NCI-H146 (cell line): ENCODE measurements at regions not wholly inside any gene's neighbourhood (a gene's known extent, or its start where the extent isn't known, plus 50 kb on each side); places are given as distances from the start of the nearest gene placed in this dataset.
A peak's percentile ranks its signal among the peaks of the same experiment; 100 is the strongest.

ENCODE experiments used
- DNase-seq: peaks from one replicate; lab custom pipeline; 2025; lab: John Stamatoyannopoulos, UW

DNA sequence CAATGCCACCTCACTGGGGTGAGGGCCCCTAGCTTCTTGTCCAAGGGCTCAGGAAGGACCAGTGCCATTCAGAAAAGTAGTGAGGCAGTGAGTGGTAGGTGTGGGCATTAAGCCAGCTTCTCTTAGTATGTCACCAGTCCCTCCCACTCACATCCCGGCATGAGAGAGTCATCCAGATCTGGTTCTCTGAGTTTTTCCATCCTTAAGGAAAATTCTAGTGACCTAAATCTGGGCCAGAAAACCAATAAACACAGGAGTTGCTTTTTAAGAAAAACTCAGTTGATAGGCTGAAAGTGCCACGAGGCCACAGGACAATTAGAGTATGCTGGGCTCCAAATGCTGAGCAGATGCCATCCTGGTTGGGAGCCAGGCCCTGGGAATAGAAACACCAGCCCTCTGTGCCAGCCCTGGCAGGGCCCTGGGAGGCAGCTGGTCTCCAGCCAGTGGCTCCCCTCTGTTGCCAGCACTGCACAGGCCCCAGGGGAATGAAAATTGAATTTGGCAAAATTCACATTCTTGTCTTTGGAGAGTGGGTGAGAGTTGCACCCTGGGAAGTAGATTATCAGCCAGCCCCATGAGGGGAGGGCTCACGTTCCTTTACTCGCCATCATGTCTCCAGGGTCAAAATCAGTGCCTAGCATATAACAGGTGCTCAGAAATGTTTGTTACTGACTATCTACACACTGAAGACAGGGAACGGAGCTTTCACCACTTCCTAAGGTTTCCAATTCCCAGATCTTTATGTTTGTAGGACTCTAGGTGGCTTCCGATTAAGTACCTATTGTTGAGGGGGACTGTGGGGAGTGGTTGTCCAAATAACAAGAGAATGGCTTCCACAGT is 52.8 kb downstream of the FAM43A start:
- no peak for DNase-seq

DNA sequence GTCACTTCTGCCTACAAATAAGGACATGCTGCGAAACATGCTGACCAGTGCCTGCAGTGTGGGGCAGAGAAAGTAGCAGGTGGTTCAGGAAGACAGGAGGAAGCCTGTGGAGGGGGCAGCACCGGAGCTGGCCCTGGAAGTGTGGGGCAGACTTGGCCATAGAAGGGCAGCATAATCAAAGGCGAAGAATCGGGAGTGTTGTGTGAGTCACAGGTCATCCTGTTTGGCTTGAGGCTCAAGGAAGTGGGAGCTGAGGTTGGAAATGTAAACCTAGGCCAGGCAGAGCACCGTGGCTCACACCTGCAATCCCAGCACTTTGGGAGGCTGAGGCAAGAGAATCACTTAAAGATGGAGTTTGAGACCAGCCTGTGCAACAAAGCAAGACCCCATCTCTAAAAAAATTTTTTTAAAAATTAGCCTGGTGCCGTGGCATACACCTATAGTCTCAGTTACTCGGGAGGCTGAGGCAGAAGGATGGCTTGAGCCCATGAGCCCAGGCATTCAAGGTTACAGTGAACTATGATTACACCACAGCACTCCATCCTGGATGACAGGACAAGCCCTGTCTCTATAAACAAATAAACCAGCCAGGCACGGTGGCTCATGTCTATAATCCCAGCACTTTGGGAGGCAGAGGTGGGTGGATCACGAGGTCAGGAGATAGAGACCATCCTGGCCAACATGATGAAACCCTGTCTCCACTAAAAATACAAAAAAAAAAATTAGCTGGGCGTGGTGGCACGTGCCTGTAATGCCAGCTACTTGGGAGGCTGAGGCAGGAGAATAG is 54.0 kb downstream of the FAM43A start:
- DNase-seq = no peak

- no peak for DNase-seq
Measured at GRCh38 chr3:194740859-194741491, 55.3 kb downstream of the FAM43A start.

GRCh38 chr3:194741916-194742315 is 56.2 kb downstream of the FAM43A start:
- no peak for DNase-seq

DNA sequence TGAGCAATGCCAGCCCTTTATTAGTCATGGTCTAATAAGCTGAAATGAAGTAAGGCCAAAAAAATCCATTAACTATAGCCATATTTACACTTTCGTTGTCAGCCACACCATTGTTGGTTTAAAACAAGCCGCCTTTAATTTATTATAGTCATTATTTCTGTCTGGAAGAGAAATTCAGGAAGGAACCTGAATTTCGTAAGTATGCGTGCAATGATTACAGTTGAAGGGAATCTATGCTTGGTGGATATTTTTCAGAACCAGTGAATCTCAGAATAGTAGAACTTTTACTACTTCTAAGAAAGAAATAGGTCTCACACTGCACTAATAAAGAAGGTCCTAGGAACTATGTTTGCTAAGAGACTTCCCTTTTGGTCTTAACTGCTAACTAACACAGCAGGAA is 59.1 kb downstream of the FAM43A start:
- no peak for DNase-seq

GRCh38 chr3:194745422-194746184 is 59.9 kb downstream of the FAM43A start:
- DNase-seq = no peak

DNA sequence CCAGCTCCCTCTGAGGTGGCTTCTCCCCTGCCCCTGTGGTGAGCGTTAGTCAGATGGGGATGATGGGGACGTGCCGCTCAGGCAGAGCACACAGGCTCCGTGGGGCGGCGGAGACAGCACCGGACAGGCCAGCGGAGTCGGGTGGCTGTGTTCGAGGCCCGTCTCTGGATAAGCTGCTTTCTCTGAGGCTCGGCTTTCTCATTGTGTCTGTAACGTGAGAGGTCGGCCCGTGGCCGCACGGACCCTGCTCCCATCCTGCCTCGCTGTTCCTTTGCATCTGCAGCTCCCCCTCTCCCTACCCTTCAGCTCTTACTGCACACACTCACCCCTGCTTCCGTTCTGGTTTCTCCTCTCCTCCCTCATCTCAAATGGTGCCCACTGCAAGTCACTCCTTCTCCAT is 62.5 kb downstream of the FAM43A start:
- DNase-seq = no peak

- DNase-seq = no peak
Measured at GRCh38 chr3:194749631-194750490, 64.2 kb downstream of the FAM43A start.

DNA sequence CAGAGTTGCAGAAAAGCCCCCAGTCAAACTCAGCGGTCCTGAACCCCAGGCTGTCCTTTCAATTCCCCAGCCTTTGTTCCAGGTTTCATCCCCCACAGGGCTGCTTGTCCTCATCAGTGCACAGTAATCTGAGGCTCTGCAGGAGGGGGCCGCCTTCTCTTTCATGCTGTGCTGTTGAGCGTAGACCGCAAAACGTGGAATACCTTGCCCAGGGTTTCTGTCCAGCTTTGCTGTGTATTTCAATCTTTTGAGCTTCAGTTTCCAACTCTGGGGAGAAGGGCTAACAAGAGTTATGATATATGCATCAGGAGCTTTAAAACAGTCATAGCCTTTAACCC is 64.8 kb downstream of the FAM43A start:
- peak; percentile 51 for DNase-seq

DNA sequence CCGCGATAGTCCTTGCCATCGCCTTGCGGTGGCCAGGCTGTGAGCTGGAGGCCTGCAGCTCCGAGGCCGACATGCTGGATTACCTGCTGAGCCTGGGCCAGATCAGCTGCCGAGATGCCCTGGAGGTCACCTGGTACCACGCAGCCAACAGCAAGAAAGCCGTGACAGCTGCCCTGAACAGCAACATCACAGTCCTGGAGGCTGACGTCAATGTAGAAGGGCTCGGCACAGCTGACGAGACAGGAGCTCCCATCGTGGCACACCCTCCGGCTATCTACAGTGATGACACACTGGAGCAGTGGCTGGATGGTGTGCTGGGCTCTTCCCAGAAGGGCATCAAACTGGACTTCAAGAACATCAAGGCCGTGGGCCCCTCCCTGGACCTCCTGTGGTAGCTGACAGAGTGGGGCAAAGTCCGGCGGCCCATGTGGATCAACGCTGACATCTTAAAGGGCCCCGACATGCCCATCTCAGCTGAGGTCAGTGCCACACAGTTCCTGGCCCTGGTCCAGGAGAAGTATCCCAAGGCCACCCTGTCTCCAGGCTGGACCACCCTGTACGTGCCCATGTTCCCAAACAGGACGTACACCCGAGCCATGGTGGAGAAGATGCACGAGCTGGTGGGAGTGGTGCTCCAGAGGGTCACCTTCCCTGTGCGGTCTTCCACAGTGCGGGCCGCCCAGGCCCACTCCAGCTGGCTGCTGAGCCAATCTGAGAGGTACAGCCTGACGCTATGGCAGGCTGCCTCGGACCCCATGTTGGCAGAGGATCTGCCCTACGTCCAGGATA is 70.2 kb downstream of the FAM43A start:
- DNase-seq = no peak

DNA sequence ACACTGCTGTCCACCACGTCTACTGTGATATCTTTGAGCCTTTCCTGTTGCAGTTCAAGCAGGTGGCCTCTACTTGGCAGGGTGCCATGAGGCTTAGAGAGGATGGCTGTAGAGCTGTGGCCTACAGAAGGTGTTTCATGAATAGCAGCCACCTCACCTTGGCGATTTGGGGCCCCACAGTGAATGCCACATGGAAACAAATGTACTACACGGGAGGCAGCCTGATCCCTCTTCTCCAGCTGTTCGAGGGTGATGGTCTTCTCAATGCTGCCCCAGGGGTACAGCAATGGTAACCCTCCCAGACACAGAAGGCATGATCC is 70.7 kb downstream of the FAM43A start:
- DNase-seq = peak; percentile 51

GRCh38 chr3:194756791-194757325 is 71.2 kb downstream of the FAM43A start:
- DNase-seq = no peak

DNA sequence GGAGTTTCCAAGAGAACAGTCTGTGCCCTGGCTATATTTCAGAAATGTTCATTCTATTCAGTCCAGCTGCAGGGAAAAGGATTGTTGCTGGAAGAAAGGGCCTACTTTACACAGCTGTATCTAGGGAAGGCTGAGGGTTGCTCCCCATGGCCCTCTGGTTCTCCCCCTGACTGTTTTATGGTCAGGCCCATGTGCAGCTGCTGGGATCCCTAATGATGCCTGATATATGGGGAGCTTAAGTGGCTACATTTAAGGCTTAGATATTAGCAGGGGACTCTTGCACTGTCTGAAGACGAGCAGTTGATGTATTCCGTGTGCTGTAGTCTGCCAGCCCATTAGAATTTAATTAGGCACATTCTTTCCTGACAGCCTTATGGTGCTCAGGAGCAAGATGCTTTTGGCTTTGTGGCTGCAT is 72.0 kb downstream of the FAM43A start:
- DNase-seq = no peak

GRCh38 chr3:194758716-194759115 is 73.0 kb downstream of the FAM43A start:
- no peak for DNase-seq

DNA sequence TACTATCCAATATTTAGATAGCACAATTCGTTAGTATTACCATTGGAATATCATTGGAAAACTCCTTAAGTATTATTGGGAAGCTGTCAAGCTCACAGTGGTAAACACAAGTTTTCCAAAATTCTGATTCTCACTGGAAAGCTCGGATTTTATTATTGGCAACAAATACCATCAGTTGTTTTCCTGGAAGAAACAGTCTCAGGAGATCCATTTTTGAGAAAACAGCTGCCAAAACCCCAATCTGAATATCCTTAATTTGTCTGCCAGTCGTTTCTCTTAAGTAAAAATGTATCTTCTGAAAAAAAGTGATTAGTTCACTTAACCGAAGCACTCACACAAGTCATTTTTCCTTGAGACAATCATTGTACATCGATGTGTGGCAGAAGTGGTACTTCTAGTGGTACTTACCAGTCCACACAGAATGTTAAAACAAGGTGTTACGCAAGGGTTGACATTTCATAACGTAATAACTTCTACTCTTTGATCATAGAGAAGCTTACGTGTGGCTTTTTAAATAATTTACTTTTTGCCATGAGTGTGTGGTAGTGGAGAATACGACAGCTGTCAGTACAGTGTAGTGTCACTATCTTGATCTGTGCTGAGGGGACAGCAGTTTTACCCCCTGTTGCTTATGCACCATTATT is 74.9 kb downstream of the FAM43A start:
- peak; percentile 43 for DNase-seq

DNA sequence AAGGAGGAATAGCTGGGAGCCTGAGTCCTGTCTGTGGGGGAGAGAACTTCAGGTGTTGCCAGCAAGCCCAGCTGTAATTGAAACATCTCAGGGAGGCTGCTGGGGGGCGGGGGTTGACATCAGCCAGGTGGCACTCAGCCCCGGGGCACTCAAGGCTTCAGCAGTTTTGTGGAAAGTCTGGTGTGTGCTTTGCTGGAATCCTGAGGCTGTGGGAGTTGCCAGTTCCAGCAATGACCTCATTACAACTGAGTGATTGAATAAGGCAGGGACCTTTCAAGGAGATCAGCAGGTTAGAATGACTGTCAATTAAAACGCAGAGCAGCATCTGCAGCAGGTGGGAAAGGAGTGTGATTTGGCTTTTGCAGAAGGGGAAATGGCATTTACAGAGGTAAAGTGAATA is 75.7 kb downstream of the FAM43A start:
- DNase-seq = peak; percentile 61

DNA sequence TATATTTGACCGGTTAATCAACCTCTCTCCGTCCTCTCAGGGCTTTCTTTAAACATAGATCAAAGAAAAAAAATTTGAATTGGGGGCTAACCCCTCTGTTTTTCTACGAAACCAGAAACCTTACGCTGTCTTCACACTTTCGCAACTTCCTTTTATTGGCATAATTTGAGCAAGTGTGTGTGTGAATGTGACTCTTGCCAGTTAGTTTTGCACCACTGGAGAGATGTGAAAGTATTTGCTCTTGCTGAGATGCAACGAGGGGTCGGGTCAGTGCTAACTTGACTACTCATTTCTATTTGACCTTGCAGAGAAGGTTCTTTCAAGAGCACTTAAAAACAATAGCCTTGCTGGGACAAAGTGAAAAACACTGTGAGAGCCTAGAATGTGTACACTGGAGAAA is 81.2 kb downstream of the FAM43A start:
- no peak for DNase-seq

- DNase-seq = no peak
Measured at GRCh38 chr3:194767446-194768207, 81.9 kb downstream of the FAM43A start.

GRCh38 chr3:194768586-194768985 is 82.9 kb downstream of the FAM43A start:
- DNase-seq = no peak
